Body of pancreas (tissue), 4 donors: ENCODE measurements at regions not wholly inside any gene's neighbourhood (a gene's known extent, or its start where the extent isn't known, plus 50 kb on each side); places are given as distances from the start of the nearest gene placed in this dataset.

ENCODE experiments used
- POLR2A ChIP-seq, 3 donors: fragments of 450-650 bp; IDR thresholded peaks; one replicate each; pipeline ENCODE4 v1.6.1; 2016; ENCODE audit warnings: antibody characterized with exemption in 3 of 3, mild to moderate bottlenecking in 2 of 3
- TF ChIP-seq, protein P1 (sequence below), 7 experiments: fragments of 450-650 bp in 4 of 7; fragments of 200-600 bp in 3 of 7; sonication (generic) in 3 of 7; IDR thresholded peaks; one replicate each; pipeline ENCODE4 v1.5.1; 2016 to 2019; ENCODE audit warnings: antibody characterized with exemption in 7 of 7

DNA sequence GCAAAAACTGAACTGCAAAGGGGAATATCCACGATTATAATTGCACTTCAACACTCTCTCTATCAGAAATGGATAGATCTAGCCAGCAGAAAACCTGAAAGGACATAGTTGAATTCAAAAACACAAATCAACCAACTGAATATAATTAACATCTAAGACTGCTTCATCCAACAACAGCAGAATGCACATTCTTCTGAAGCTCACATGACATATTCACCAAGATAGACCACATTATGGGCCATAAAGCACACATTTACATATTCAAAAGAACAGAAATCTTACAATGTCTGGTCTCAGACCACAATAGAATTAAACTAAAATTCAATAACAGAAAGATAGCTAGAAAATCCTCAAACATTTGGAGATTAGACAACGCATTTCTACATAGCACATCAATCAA is 118.3 kb downstream of the FBXO4 start:
- TF ChIP-seq, protein P1, sequence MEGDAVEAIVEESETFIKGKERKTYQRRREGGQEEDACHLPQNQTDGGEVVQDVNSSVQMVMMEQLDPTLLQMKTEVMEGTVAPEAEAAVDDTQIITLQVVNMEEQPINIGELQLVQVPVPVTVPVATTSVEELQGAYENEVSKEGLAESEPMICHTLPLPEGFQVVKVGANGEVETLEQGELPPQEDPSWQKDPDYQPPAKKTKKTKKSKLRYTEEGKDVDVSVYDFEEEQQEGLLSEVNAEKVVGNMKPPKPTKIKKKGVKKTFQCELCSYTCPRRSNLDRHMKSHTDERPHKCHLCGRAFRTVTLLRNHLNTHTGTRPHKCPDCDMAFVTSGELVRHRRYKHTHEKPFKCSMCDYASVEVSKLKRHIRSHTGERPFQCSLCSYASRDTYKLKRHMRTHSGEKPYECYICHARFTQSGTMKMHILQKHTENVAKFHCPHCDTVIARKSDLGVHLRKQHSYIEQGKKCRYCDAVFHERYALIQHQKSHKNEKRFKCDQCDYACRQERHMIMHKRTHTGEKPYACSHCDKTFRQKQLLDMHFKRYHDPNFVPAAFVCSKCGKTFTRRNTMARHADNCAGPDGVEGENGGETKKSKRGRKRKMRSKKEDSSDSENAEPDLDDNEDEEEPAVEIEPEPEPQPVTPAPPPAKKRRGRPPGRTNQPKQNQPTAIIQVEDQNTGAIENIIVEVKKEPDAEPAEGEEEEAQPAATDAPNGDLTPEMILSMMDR (IDR thresholded peaks at IDR 0.05), result no peak
- no peak for TF ChIP-seq POLR2A (IDR thresholded peaks at IDR 0.05)
